ENCODE measurements at regions not wholly inside any gene's neighbourhood (a gene's known extent, or its start where the extent isn't known, plus 50 kb on each side); places are given as distances from the start of the nearest gene placed in this dataset.

GRCh38 chr2:18777250-18777812 lies 188.0 kb upstream of the NT5C1B start (continued):
- no peak for TF ChIP-seq REST (IDR thresholded peaks at IDR 0.05)

- Histone ChIP-seq H3K27me3 (ENCODE audit: control insufficient read depth in 4 of 4, insufficient read depth in 4 of 4, low read length in 3 of 4) (no peaks in the 10 kb centered on the region), H3K36me3 (ENCODE audit: control insufficient read depth in 4 of 4, insufficient read depth in 3 of 4, low read depth in 1 of 4, low read length in 3 of 4) (no peaks in the 10 kb centered on the region), H3K27ac (ENCODE audit: low read depth in 1 of 2, low read length in 2 of 2) (no peak overlapping the region), H3K4me1 (ENCODE audit: control insufficient read depth in 4 of 4, insufficient read depth in 4 of 4, low read length in 3 of 4) (no peaks in the 10 kb centered on the region), H3K4me3 (ENCODE audit: low read depth in 1 of 3, low read length in 3 of 3) (no peak overlapping the region), H3K9me3 (ENCODE audit: control insufficient read depth in 4 of 4, low read length in 3 of 4) (peaks cover 0 to 2% (median 0%) of the 10 kb centered on the region in 4 donors), H3K9ac (ENCODE audit: low read depth in 1 of 2, low read length in 2 of 2) (no peak overlapping the region)
- no peak for DNase-seq (ENCODE audit: low spot score)
- no peak for TF ChIP-seq RXRA (IDR thresholded peaks at IDR 0.05)
- TF ChIP-seq JUND (IDR thresholded peaks at IDR 0.05) = no peak
- no peak for TF ChIP-seq MAX (IDR thresholded peaks at IDR 0.05)
- no peak for TF ChIP-seq FOXA1 (IDR thresholded peaks at IDR 0.05)
- no peak for TF ChIP-seq GABPA (IDR thresholded peaks at IDR 0.05 in 1 of 2, conservative IDR thresholded peaks at IDR 0.05 in 1 of 2)
- no peak for TF ChIP-seq YY1 (IDR thresholded peaks at IDR 0.05)
- TF ChIP-seq REST (IDR thresholded peaks at IDR 0.05) = no peak
- no peak for TF ChIP-seq SP1 (IDR thresholded peaks at IDR 0.05)
- no peak for TF ChIP-seq ATF3 (IDR thresholded peaks at IDR 0.05)
- TF ChIP-seq NR2F2 (IDR thresholded peaks at IDR 0.05) = no peak
- TF ChIP-seq HNF4A (conservative IDR thresholded peaks at IDR 0.05) = no peak
- TF ChIP-seq ZBTB33 (IDR thresholded peaks at IDR 0.05) = no peak
- WGBS = 89% methylated on average over 1 of the region's 1 CpG
These were observed 181.8 kb upstream of the NT5C1B start for GRCh38 chr2:18771212-18771611.

All from liver (tissue), 7 donors.